PC-9 (cell line): ENCODE measurements at regions not wholly inside any gene's neighbourhood (a gene's known extent, or its start where the extent isn't known, plus 50 kb on each side); places are given as distances from the start of the nearest gene placed in this dataset.
"Not testable (repeated sequence)": the region's sequence is repeated elsewhere in the genome, so short reads cannot be mapped to it uniquely, and the experiment has no call there.

ENCODE experiments used
- BruUV-seq: library from RNA; stranded (reverse); fragments of 400-500 nt; replicated peaks from 2 replicates; lab custom pipeline; 2021; lab: Mats Ljungman, UMichigan
- CTCF ChIA-PET: fragments of 300-600 bp; sonication (Branson Sonifier 250); formaldehyde crosslinking; loops from one replicate; lab custom pipeline; 2022; ENCODE audit warnings: antibody characterized with exemption; lab: Charles Lee
- POLR2A ChIA-PET: fragments of 300-600 bp; sonication (Branson Sonifier 250); formaldehyde crosslinking; loops from one replicate; lab custom pipeline; 2022; ENCODE audit warnings: antibody characterized with exemption; ENCODE audit not compliant: unreplicated experiment; lab: Charles Lee
- DNase-seq, 2 experiments: peaks; one replicate each; pipeline versions ENCODE4 v3.0.0 to v3.0.0-alpha.2; 2015 to 2022; ENCODE audit warnings: mixed read lengths in 1 of 2
- H2AFZ ChIP-seq: fragments of 200-600 bp; sonication (generic); 2 replicates; pipeline ENCODE4 v1.8.1; 2017; ENCODE audit warnings: antibody characterized with exemption
- H3F3A ChIP-seq: fragments of 200-600 bp; sonication (generic); 2 replicates; pipeline ENCODE4 v1.8.1; 2017; ENCODE audit warnings: antibody characterized with exemption, mild to moderate bottlenecking, low read depth; ENCODE audit not compliant: insufficient read depth
- H3K27ac ChIP-seq: fragments of 200-600 bp; sonication (generic); 2 replicates; pipeline ENCODE4 v1.6.1; 2016; ENCODE audit warnings: mixed run types
- H3K27me3 ChIP-seq: fragments of 200-600 bp; sonication (generic); 2 replicates; pipeline ENCODE4 v1.6.1; 2016; ENCODE audit warnings: low read depth, mixed run types; ENCODE audit not compliant: insufficient read depth
- H3K36me3 ChIP-seq: fragments of 200-600 bp; sonication (generic); 2 replicates; pipeline ENCODE4 v1.6.1; 2016; ENCODE audit warnings: low read depth, mixed run types
- H3K4me1 ChIP-seq: fragments of 200-600 bp; sonication (generic); replicated peaks from 2 replicates; pipeline ENCODE4 v1.6.1; 2016; ENCODE audit warnings: mixed run types; ENCODE audit not compliant: insufficient read depth
- H3K4me2 ChIP-seq: fragments of 200-600 bp; sonication (generic); 2 replicates; pipeline ENCODE4 v1.6.1; 2017; ENCODE audit warnings: mixed run types
- H3K4me3 ChIP-seq: fragments of 200-600 bp; sonication (generic); 2 replicates; pipeline ENCODE4 v1.6.1; 2016; ENCODE audit warnings: mixed run types
- H3K79me2 ChIP-seq: fragments of 200-600 bp; sonication (generic); 2 replicates; pipeline ENCODE4 v1.6.1; 2017; ENCODE audit warnings: low read depth, mixed run types
- H3K9me2 ChIP-seq: fragments of 200-600 bp; sonication (generic); 2 replicates; pipeline ENCODE4 v1.8.1; 2017; ENCODE audit warnings: mild to moderate bottlenecking; ENCODE audit not compliant: insufficient read depth
- H3K9me3 ChIP-seq: fragments of 200-600 bp; sonication (generic); 2 replicates; pipeline ENCODE4 v1.8.1; 2016; ENCODE audit warnings: low read depth; ENCODE audit not compliant: insufficient read depth
- H4K20me1 ChIP-seq: fragments of 200-600 bp; sonication (generic); 2 replicates; pipeline ENCODE4 v1.8.1; 2017; ENCODE audit not compliant: insufficient read depth
- EZH2 ChIP-seq: fragments of 200-600 bp; sonication (generic); IDR thresholded peaks from 2 replicates; pipeline ENCODE4 v1.8.0; 2017; ENCODE audit warnings: antibody characterized with exemption, low read depth
- intact Hi-C: fragments of 100-400 bp; cut with micrococcal nuclease; formaldehyde crosslinking; loops from one replicate; pipeline ENCODE4 v1.10.0; 2022; ENCODE audit not compliant: unreplicated experiment
- TF ChIP-seq, protein P1 (sequence below): fragments of 200-600 bp; sonication (generic); conservative IDR thresholded peaks from 2 replicates; pipeline ENCODE4 v1.6.1; 2017; ENCODE audit warnings: mixed run types, antibody characterized with exemption, mild to moderate bottlenecking, moderate library complexity

DNA sequence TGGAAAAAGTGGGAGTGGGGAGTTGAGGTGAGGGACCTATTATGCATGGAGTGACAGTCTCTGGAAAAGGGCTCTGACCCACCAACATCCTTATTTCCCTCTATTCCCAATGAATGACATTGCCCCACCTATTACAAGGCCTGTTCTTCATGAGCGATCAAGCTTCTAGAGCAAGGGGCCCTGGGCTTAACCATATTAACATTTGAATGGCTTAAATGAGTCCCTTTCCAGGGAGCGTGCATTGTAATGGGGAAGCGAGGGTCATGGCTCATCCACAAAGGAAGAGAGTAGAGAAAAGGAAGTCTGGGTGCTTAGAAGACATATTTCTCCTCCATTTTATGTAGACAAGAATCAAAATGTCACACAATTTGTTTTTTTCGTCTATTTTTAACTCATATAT is 255.5 kb downstream of the CAAP1 start:
- no peaks in the 10 kb centered on the region for H3K27me3 ChIP-seq
- no peak for DNase-seq
- no peaks in the 10 kb centered on the region for H3K36me3 ChIP-seq
- ChIA-PET POLR2A (no interaction called here), CTCF (no interaction called here)
- intact Hi-C loops, result no loop called here
- H3K9me2 ChIP-seq, result no peaks in the 10 kb centered on the region
- no peaks in the 10 kb centered on the region for H3F3A ChIP-seq
- no peak overlapping the region for H3K4me2 ChIP-seq
- H3K27ac ChIP-seq, result no peak overlapping the region
- H3K4me3 ChIP-seq, result no peak overlapping the region
- H4K20me1 ChIP-seq, result no peaks in the 10 kb centered on the region
- BruUV-seq, result no TSS peak
- no peaks in the 10 kb centered on the region for H3K79me2 ChIP-seq
- H2AFZ ChIP-seq, result no peak overlapping the region
- no peaks in the 10 kb centered on the region for H3K9me3 ChIP-seq
- no peak for TF ChIP-seq EZH2
- TF ChIP-seq, protein P1, sequence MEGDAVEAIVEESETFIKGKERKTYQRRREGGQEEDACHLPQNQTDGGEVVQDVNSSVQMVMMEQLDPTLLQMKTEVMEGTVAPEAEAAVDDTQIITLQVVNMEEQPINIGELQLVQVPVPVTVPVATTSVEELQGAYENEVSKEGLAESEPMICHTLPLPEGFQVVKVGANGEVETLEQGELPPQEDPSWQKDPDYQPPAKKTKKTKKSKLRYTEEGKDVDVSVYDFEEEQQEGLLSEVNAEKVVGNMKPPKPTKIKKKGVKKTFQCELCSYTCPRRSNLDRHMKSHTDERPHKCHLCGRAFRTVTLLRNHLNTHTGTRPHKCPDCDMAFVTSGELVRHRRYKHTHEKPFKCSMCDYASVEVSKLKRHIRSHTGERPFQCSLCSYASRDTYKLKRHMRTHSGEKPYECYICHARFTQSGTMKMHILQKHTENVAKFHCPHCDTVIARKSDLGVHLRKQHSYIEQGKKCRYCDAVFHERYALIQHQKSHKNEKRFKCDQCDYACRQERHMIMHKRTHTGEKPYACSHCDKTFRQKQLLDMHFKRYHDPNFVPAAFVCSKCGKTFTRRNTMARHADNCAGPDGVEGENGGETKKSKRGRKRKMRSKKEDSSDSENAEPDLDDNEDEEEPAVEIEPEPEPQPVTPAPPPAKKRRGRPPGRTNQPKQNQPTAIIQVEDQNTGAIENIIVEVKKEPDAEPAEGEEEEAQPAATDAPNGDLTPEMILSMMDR, result no peak
- no peaks in the 10 kb centered on the region for H3K4me1 ChIP-seq

DNA sequence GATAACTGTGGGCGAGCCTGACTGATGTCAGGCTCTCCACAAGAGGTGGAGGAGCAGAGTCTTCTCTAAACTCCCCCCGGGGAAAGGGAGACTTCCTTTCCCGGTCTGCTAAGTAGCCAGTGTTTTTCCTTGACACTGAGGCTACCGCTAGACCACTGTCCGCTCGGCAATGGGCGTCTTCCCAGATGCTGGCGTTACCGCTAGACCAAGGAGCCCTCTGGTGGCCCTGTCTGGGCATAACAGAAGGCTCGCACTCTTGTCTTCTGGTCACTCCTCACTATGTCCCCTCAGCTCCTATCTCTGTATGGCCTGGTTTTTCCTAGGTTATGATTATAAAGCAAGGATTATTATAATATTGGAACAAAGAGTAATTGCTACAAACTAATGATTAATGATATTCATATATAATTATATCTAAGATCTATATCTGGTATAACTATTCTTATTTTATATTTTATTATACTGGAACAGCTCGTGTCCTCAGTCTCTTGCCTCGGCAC is 278.7 kb downstream of the CAAP1 start:
- H3K36me3 ChIP-seq, intact Hi-C loops, H2AFZ ChIP-seq, H3F3A ChIP-seq, H4K20me1 ChIP-seq, CTCF ChIA-PET, H3K9me3 ChIP-seq, BruUV-seq, H3K4me2 ChIP-seq, H3K4me1 ChIP-seq, H3K27ac ChIP-seq, H3K27me3 ChIP-seq, H3K4me3 ChIP-seq, H3K9me2 ChIP-seq, POLR2A ChIA-PET, H3K79me2 ChIP-seq: not testable (repeated sequence)
- DNase-seq, result peak in 1 of 2 experiments; percentile 2
- TF ChIP-seq, protein P1, result peak; percentile 49

DNA sequence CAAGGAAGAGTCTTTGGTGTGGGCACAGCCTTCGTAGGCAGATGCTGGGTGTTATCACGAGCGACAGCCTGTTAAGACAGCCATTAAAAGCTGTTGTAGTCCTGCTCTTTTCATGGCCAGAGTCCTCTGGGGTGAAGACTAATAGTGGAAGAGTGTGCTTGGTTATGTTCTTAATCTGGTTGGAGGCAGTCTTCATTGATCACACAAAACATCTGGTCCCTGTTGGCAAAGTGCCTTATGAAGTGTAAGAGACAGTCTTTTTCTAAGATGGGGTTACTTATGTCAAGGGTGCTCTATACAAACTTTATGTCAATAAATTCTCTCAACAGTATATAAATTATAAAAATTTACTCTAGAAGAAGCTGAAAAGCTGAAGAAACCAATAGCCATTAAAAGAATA is 280.4 kb downstream of the CAAP1 start:
- intact Hi-C loops, result no loop called here
- no peaks in the 10 kb centered on the region for H3K4me1 ChIP-seq
- H3K36me3 ChIP-seq, result no peaks in the 10 kb centered on the region
- no peak overlapping the region for H3K4me2 ChIP-seq
- no peaks in the 10 kb centered on the region for H4K20me1 ChIP-seq
- DNase-seq, result no peak
- no TSS peak for BruUV-seq
- POLR2A ChIA-PET, result no interaction called here
- H3K4me3 ChIP-seq, result no peak overlapping the region
- no peak overlapping the region for H2AFZ ChIP-seq
- no peaks in the 10 kb centered on the region for H3K27me3 ChIP-seq
- H3K79me2 ChIP-seq, result no peaks in the 10 kb centered on the region
- no peaks in the 10 kb centered on the region for H3F3A ChIP-seq
- H3K9me2 ChIP-seq, result no peaks in the 10 kb centered on the region
- CTCF ChIA-PET, result no interaction called here
- TF ChIP-seq, protein P1, result no peak
- no peak for TF ChIP-seq EZH2
- no peak overlapping the region for H3K27ac ChIP-seq
- H3K9me3 ChIP-seq, result no peaks in the 10 kb centered on the region
